ENCODE measurements at regions not wholly inside any gene's neighbourhood (a gene's known extent, or its start where the extent isn't known, plus 50 kb on each side); places are given as distances from the start of the nearest gene placed in this dataset.
"Not testable (repeated sequence)": the region's sequence is repeated elsewhere in the genome, so short reads cannot be mapped to it uniquely, and the experiment has no call there.

DNA sequence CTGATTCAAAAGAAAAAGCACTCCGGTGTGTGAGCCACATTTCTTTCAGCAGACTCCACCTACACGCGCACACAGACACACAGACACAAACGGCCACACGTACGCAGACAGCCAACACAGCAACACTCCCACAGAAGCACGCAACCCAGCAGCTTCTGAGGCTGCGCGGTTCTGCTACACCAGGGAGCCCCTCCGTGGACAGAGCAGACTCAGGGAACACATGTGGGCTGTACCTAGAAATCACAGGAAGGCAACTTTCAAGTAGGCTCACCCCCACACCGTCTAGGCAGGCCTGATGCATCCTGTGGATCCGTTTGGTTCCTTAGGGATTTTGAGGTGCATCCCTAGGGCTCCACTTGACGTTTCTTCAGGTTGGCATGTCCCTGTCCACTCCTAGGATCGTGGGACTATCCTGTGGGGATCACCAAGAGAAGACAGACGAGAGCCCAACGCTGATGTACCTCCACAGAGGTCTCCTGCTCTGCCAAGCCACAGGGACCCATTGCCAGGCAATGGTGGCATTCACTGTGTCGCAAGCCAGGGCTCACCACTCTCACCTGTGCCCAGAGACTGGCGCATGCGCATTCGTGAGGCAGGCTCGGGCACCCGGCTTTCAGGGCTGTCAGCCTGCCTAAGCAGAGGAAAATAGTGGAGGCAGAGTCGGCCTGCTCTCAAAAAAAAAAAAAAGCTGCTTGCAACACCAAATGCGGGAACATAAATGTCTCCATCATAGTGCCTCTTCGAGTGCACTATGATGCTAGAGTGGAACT lies 2333.3 kb downstream of the TP53TG3F start:
- TF ChIP-seq, protein P1, sequence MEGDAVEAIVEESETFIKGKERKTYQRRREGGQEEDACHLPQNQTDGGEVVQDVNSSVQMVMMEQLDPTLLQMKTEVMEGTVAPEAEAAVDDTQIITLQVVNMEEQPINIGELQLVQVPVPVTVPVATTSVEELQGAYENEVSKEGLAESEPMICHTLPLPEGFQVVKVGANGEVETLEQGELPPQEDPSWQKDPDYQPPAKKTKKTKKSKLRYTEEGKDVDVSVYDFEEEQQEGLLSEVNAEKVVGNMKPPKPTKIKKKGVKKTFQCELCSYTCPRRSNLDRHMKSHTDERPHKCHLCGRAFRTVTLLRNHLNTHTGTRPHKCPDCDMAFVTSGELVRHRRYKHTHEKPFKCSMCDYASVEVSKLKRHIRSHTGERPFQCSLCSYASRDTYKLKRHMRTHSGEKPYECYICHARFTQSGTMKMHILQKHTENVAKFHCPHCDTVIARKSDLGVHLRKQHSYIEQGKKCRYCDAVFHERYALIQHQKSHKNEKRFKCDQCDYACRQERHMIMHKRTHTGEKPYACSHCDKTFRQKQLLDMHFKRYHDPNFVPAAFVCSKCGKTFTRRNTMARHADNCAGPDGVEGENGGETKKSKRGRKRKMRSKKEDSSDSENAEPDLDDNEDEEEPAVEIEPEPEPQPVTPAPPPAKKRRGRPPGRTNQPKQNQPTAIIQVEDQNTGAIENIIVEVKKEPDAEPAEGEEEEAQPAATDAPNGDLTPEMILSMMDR (IDR thresholded peaks at IDR 0.05) = no peak
- H3K27ac ChIP-seq = no peak overlapping the region

DNA sequence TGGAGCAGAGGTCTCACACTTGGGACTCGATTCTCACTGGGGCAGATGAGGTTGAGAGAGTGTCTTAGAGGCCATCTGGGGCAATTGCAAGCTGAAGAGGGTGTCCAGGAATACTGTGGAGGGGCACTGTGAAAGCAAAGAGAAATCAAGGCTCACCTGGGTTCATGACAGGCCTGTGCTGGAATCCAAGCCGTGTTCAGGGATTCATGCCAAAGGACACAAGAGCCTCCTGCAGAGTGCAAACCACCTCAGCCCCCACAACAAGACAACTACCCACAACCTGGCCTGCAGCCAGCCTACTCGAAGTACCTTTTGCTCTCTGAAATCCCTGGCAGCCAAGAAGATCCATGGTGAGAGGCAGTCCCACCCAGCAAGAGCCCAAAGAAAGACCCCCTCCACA lies 2334.2 kb downstream of the TP53TG3F start:
- H3K27ac ChIP-seq = no peak overlapping the region
- TF ChIP-seq, protein P1 (IDR thresholded peaks at IDR 0.05) = no peak
- TF ChIP-seq ZFX (IDR thresholded peaks at IDR 0.05; ENCODE audit: borderline replicate concordance) = no peak

DNA sequence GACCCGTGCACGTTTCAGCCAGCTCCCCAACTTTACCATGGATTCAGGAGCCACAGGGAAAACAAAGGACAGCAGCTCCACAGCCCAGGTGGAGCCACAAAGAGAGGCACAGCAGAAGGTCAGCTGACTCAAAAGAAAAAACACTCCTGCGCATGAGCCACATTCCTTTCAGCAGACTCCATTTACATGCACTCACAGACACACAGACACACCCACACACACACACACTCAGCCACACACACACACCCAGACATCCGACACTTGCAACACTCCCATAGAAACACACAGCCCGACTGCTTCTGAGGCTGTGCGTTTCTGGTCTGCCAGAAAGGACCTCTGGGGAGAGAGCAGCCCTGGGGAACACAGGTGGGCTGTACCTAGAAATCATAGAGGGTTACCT lies 2335.5 kb downstream of the TP53TG3F start:
- H3K27ac ChIP-seq = no peak overlapping the region
- TF ChIP-seq ZFX (IDR thresholded peaks at IDR 0.05; ENCODE audit: borderline replicate concordance) = no peak
- TF ChIP-seq, protein P1 (IDR thresholded peaks at IDR 0.05) = no peak

DNA sequence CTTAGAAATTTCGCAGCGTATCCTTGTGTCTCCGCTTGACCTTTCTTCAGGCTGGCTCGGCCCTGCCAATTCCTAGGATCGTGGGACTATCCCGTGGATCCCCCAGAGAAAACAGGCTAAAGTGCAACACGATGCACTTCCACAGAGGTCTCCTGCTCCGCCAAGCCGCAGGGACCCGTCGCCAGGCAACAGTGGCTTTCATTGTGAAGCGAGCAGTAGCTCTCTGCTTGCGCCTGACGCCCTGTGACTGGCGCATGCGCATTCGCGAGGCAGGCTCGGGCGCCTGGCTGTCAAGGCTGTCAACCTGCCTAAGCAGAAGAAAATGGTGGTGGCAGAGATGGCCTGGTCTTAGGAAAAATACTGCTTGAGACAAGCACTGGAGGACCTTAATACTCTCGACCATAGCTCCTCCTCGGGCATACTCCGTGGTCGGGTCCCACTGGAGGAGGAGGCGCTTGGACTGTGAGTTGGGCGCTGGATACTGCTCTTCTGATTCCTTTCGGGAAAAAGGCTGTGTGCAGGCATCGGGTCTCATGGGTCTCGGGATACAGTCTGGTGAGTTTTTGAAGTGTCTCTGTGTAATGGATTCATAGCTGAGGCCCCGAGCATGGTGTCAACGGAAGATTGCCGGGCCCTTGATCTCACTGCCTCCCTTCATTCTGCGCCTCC lies 2336.1 kb downstream of the TP53TG3F start:
- TF ChIP-seq, protein P1 (IDR thresholded peaks at IDR 0.05) = no peak
- no peak for TF ChIP-seq ZFX (IDR thresholded peaks at IDR 0.05; ENCODE audit: borderline replicate concordance)
- no peak overlapping the region for H3K27ac ChIP-seq

DNA sequence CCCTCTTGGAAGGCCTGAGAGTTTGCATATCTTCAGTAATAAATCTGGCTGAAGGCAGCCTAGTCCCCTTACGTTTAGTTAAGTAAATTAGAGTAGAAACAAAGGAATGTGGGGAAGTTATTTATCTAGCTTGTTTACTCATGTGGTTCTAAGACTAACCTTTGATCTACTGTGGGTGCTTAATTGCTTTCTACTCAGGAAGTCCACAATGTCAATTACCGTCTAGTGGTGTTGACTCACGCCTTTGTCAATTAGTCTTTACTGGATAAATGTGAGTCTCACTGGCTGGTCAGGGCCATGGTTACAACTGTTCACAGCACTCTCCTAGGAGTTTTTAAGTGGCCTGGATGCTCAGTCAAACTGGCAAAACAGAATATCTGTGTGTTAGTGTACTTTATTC lies 2338.4 kb downstream of the TP53TG3F start:
- TF ChIP-seq, protein P1 (IDR thresholded peaks at IDR 0.05) = no peak
- TF ChIP-seq ZFX (IDR thresholded peaks at IDR 0.05; ENCODE audit: borderline replicate concordance) = no peak

DNA sequence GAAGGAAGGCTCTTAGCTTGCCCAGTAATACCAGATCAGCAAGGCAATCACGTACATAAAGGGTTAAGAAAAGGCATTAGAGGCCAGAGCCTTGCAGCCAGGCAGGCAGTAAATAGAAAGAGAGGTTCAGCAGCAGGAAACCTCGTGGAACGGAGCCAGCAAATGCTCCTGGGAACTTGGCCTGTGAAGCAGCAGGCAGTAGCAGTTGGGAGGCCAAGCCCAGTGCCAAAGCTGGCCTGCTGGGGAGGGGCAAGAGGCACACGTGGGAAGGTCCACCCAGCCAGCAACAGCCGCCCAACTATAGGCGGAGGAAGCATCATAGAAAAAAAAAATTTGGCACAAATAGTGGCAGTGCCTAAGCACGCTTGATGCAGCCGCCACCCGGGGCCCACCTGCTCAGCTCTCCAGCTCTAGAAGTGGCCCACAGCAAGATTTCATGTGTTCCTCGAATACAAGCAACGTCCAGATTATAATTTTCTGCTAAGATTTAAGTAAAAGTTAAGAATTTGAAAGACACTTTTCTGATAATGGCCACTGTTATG lies 2339.5 kb downstream of the TP53TG3F start:
- TF ChIP-seq, protein P1 (IDR thresholded peaks at IDR 0.05) = no peak
- TF ChIP-seq ZFX (IDR thresholded peaks at IDR 0.05; ENCODE audit: borderline replicate concordance) = no peak
- no peak overlapping the region for H3K27ac ChIP-seq

More for the DNA sequence above, 2338.4 kb downstream of the TP53TG3F start:
- H3K27ac ChIP-seq = no peak overlapping the region

DNA sequence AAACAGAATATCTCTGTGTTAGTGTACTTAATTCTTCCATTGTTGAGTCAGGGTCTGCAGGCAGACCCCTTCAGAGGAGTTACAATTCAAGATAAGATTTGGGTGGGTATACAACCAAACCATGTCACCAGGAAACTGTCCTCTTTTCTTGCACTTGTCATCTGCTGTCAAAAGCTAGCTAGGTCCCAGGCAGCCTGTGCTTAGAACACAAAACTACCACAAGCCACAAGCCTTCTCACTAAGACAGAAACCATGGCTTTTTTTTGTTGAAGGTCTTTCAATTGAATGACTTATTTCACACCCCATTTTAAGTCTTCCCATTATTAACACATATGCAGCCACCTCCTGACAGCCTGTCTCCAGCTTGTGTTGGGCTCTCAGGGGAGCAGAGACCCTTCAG lies 2345.1 kb downstream of the TP53TG3F start:
- H3K27ac ChIP-seq = not testable (repeated sequence)
